GM12878 (cell line): ENCODE measurements at regions not wholly inside any gene's neighbourhood (a gene's known extent, or its start where the extent isn't known, plus 50 kb on each side); places are given as distances from the start of the nearest gene placed in this dataset.

Experiments used
- BACH1 ChIP-seq: fragments of 450-650 bp; IDR thresholded peaks from 2 replicates; pipeline ENCODE4 v1.6.1; 2017; ENCODE audit warnings: mild to moderate bottlenecking, borderline replicate concordance
- E2F8 ChIP-seq: fragments of 450-650 bp; IDR thresholded peaks from 2 replicates; pipeline ENCODE4 v1.6.1; 2018; ENCODE audit warnings: mild to moderate bottlenecking, low read depth, moderate library complexity; ENCODE audit not compliant: partially characterized antibody
- ETV6 ChIP-seq, 2 experiments: fragments of 450-650 bp in 1 of 2; IDR thresholded peaks in 1 of 2; conservative IDR thresholded peaks in 1 of 2; 2 replicates each; pipeline ENCODE4 v1.6.1; 2014; ENCODE audit warnings: antibody characterized with exemption in 1 of 2, borderline replicate concordance in 1 of 2, low read depth in 1 of 2, mild to moderate bottlenecking in 1 of 2, moderate library complexity in 1 of 2
- NFYB ChIP-seq: IDR thresholded peaks from 2 replicates; pipeline ENCODE4 v1.6.1; 2011; ENCODE audit warnings: low read depth, mild to moderate bottlenecking, low read length, improper control_type of control experiment, moderate library complexity; ENCODE audit not compliant: insufficient read depth
- POU2F2 ChIP-seq: IDR thresholded peaks from 3 replicates; pipeline ENCODE4 v1.6.1; 2011; ENCODE audit warnings: low read depth, mild to moderate bottlenecking, low read length, borderline replicate concordance
- SREBF2 ChIP-seq: IDR thresholded peaks from 2 replicates; pipeline ENCODE4 v1.6.1; 2012; ENCODE audit warnings: mild to moderate bottlenecking, low read length
- SUPT20H ChIP-seq: IDR thresholded peaks from 2 replicates; pipeline ENCODE4 v1.6.1; 2011; ENCODE audit warnings: low read depth, mild to moderate bottlenecking, low read length, moderate library complexity, borderline replicate concordance; ENCODE audit not compliant: control insufficient read depth
- TAF1 ChIP-seq: IDR thresholded peaks from 2 replicates; pipeline ENCODE4 v1.6.1; 2011; ENCODE audit warnings: mild to moderate bottlenecking, low read depth, low read length, borderline replicate concordance
- WRNIP1 ChIP-seq: IDR thresholded peaks from 2 replicates; pipeline ENCODE4 v1.6.1; 2011; ENCODE audit warnings: low read depth, low read length, improper control_type of control experiment, borderline replicate concordance
- ZNF217 ChIP-seq: fragments of 450-650 bp; IDR thresholded peaks from 2 replicates; pipeline ENCODE4 v1.6.1; 2017; ENCODE audit warnings: antibody characterized with exemption, mild to moderate bottlenecking
- TF ChIP-seq, protein P1 (sequence below): fragments of 450-650 bp; IDR thresholded peaks from 2 replicates; pipeline ENCODE4 v1.6.1; 2016; ENCODE audit warnings: mild to moderate bottlenecking

GRCh38 chr4:186900984-186901383 lies 177.3 kb upstream of the FAT1 start (continued):
- TF ChIP-seq POU2F2 (no peak), ETV6 (conservative IDR thresholded peaks at IDR 0.05 in 1 of 2, IDR thresholded peaks at IDR 0.05 in 1 of 2; ENCODE audit: borderline replicate concordance in 1 of 2, low read depth in 1 of 2) (no peak), NFYB (no peak), BACH1 (no peak), E2F8 (no peak), ZNF217 (no peak), TAF1 (no peak), SUPT20H (no peak), SREBF2 (no peak), WRNIP1 (no peak)
- TF ChIP-seq, protein P1, sequence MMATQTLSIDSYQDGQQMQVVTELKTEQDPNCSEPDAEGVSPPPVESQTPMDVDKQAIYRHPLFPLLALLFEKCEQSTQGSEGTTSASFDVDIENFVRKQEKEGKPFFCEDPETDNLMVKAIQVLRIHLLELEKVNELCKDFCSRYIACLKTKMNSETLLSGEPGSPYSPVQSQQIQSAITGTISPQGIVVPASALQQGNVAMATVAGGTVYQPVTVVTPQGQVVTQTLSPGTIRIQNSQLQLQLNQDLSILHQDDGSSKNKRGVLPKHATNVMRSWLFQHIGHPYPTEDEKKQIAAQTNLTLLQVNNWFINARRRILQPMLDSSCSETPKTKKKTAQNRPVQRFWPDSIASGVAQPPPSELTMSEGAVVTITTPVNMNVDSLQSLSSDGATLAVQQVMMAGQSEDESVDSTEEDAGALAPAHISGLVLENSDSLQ, result no peak
